Pancreas (tissue), 10 donors: ENCODE measurements at regions not wholly inside any gene's neighbourhood (a gene's known extent, or its start where the extent isn't known, plus 50 kb on each side); places are given as distances from the start of the nearest gene placed in this dataset.

ENCODE experiments used
- ATAC-seq, 4 donors: fragments of 200-7000 bp; cut with Tn5 transposase; one replicate each; pipeline versions ENCODE4 v1.8.0 to v1.9.1; 2020; ENCODE audit warnings: mild to moderate bottlenecking in 4 of 4, moderate library complexity in 4 of 4
- DNase-seq, 6 donors: peaks; one replicate each; pipeline ENCODE4 v3.0.0-alpha.2; 2020
- FAIRE-seq: peaks from 2 replicates; lab custom pipeline; 2012; peaks lifted over from hg19 to GRCh38; lab: Jason Lieb, UNC
- H3K27ac ChIP-seq, 4 donors: fragments of 200-600 bp; sonication (generic); 1 replicate in 3 of 4; 2 replicates in 1 of 4; pipeline versions ENCODE4 v1.5.0 to v1.8.0; 2020
- H3K27me3 ChIP-seq, 4 donors: fragments of 200-600 bp; one replicate each; pipeline ENCODE4 v1.8.0; 2021
- H3K36me3 ChIP-seq, 3 donors: fragments of 200-600 bp; sonication (generic) in 1 of 3; one replicate each; pipeline versions ENCODE4 v1.5.0 to v1.8.0; 2020 to 2021
- H3K4me1 ChIP-seq, 3 donors: fragments of 200-600 bp; one replicate each; pipeline ENCODE4 v1.8.0; 2021
- H3K4me3 ChIP-seq, 4 donors: fragments of 200-600 bp; sonication (generic) in 2 of 4; one replicate each; pipeline versions ENCODE4 v1.5.0 to v1.8.0; 2020 to 2021
- H3K9me3 ChIP-seq, 4 donors: fragments of 200-600 bp; one replicate each; pipeline ENCODE4 v1.8.0; 2021
- WGBS, 2 donors: extraction: QIAGEN DNeasy Blood & Tissue Kit; methylation state at CpG; one replicate each; pipeline ENCODE4 v1.1.7; 2013; 5-methylcytosine and 5-hydroxymethylcytosine counted together
- intact Hi-C, 3 donors: fragments of 100-400 bp; cut with DNase I; formaldehyde crosslinking; loops; one replicate each; pipeline versions ENCODE4 v1.11.1 to v1.14.2; 2022
- TF ChIP-seq, protein P1 (sequence below), 4 donors: fragments of 200-600 bp; sonication (generic) in 3 of 4; IDR thresholded peaks; one replicate each; pipeline versions ENCODE4 v1.5.0 to v1.8.0; 2021; ENCODE audit warnings: antibody characterized with exemption in 4 of 4
- donor health status: healthy with polysubstance abuse.
- donor health status: DM: no; HTN: no; CAD: no; lungs with moderate emphysema.
- donor health status: DM: no; HTN: no; CAD: no.
- donor health status: control.
- donor health status: control.
- donor health status: Bipolar disorder and iron deficiency.
- donor health status: DM: yes; HTN: yes; CAD: no.
- donor health status: DM: no; HTN: no; CAD: no.
- donor health status: DM: no; HTN: no; CAD: no.
- donor health status: DM: yes; HTN: yes; CAD: no.

GRCh38 chr13:111537843-111538499, 217.5 kb downstream of the TEX29 start:
- intact Hi-C loops, result no loop called here
- Histone ChIP-seq H3K27ac (no peak overlapping the region), H3K4me3 (no peak overlapping the region), H3K9me3 (no peaks in the 10 kb centered on the region), H3K36me3 (no peaks in the 10 kb centered on the region), H3K27me3 (peaks cover 0 to 9% (median 6%) of the 10 kb centered on the region in 4 donors), H3K4me1 (peaks cover 0 to 11% (median 7%) of the 10 kb centered on the region in 3 donors)
- no peak for ATAC-seq
- TF ChIP-seq, protein P1, sequence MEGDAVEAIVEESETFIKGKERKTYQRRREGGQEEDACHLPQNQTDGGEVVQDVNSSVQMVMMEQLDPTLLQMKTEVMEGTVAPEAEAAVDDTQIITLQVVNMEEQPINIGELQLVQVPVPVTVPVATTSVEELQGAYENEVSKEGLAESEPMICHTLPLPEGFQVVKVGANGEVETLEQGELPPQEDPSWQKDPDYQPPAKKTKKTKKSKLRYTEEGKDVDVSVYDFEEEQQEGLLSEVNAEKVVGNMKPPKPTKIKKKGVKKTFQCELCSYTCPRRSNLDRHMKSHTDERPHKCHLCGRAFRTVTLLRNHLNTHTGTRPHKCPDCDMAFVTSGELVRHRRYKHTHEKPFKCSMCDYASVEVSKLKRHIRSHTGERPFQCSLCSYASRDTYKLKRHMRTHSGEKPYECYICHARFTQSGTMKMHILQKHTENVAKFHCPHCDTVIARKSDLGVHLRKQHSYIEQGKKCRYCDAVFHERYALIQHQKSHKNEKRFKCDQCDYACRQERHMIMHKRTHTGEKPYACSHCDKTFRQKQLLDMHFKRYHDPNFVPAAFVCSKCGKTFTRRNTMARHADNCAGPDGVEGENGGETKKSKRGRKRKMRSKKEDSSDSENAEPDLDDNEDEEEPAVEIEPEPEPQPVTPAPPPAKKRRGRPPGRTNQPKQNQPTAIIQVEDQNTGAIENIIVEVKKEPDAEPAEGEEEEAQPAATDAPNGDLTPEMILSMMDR (IDR thresholded peaks at IDR 0.05), result no peak
- DNase-seq, result peak in 1 of 6 donors; percentile 20
- 75 to 89% methylated on average over 15 of the region's 15 CpGs for WGBS, 2 donors
- FAIRE-seq, result no peak

DNA sequence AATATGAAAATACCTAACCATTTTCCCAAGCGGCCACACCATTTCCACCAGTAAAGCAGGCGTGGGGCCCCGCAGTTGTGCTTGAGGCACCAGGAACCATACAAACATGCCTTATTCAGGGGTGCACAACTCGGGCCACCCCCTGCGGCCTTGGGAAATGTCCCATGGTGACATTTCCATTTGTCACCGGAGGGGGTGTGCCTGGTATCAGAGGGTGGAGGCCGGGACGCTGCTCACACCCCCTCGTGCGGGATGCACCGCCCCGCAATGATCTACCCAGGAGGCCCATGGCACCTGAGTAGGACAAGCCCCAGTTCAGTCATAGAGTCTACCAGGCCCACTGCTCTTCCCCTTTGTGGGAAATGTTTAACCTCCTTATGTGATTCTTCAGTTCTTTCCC, 218.8 kb downstream of the TEX29 start:
- Histone ChIP-seq H3K4me3 (no peak overlapping the region), H3K27me3 (peaks cover 0 to 9% (median 5%) of the 10 kb centered on the region in 4 donors), H3K4me1 (peaks cover 0 to 3% (median under 1%) of the 10 kb centered on the region in 3 donors), H3K36me3 (no peaks in the 10 kb centered on the region), H3K27ac (no peak overlapping the region), H3K9me3 (no peaks in the 10 kb centered on the region)
- ATAC-seq (no peak), DNase-seq (no peak), FAIRE-seq (no peak)
- intact Hi-C loops, result no loop called here
- TF ChIP-seq, protein P1 (IDR thresholded peaks at IDR 0.05), result no peak
- WGBS, 2 donors, result 74 to 86% methylated on average over 12 of the region's 12 CpGs

- Histone ChIP-seq H3K27me3 (peaks cover 0 to 5% (median 2%) of the 10 kb centered on the region in 4 donors), H3K27ac (no peak overlapping the region), H3K36me3 (no peaks in the 10 kb centered on the region), H3K9me3 (no peaks in the 10 kb centered on the region), H3K4me3 (no peak overlapping the region), H3K4me1 (no peaks in the 10 kb centered on the region)
- no peak for FAIRE-seq
- TF ChIP-seq, protein P1 (IDR thresholded peaks at IDR 0.05), result no peak
- DNase-seq, result peak in 1 of 6 donors; percentile 20
- intact Hi-C loops, result no loop called here
- 77 to 85% methylated on average over 17 of the region's 17 CpGs for WGBS, 2 donors
- no peak for ATAC-seq
These were observed 219.5 kb downstream of the TEX29 start for GRCh38 chr13:111539791-111540446.

DNA sequence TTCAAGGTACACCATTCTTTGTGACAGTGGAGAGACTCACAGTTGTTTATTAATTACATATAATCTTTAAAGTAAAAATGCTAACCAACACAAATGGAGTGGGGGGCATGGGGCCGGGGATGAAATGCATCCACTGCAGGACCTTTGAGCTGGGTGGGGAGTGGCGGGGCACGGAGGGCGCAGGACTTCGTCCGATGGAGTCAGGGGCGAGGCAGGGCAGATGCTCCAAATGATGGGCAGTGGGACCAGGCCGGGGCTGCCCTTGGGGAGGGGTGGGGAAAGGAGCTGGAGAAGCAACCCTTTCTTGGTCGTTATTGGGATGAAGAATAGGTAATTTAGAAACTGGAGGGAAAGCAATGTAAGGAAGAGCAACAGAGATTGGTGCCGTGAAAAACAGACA, 220.0 kb downstream of the TEX29 start:
- Histone ChIP-seq H3K4me1 (no peaks in the 10 kb centered on the region), H3K4me3 (no peak overlapping the region), H3K27ac (no peak overlapping the region), H3K9me3 (no peaks in the 10 kb centered on the region), H3K27me3 (peaks cover 0 to 5% (median 0%) of the 10 kb centered on the region in 4 donors), H3K36me3 (no peaks in the 10 kb centered on the region)
- FAIRE-seq, result no peak
- intact Hi-C loops, result no loop called here
- WGBS, 2 donors, result 84 to 98% methylated on average over 8 to 10 of the region's 10 CpGs
- TF ChIP-seq, protein P1 (IDR thresholded peaks at IDR 0.05), result no peak
- ATAC-seq, result no peak
- DNase-seq, result peak in 1 of 6 donors; percentile 39

GRCh38 chr13:111541345-111541744, 220.9 kb downstream of the TEX29 start:
- no peak for FAIRE-seq
- H3K9me3 ChIP-seq, result no peaks in the 10 kb centered on the region
- intact Hi-C loops, result no loop called here
- TF ChIP-seq, protein P1 (IDR thresholded peaks at IDR 0.05), result no peak
- ATAC-seq, result no peak
- H3K4me3 ChIP-seq, result no peak overlapping the region
- H3K27ac ChIP-seq, result no peak overlapping the region
- 84 to 93% methylated on average over 11 of the region's 11 CpGs for WGBS, 2 donors
- H3K27me3 ChIP-seq, result no peaks in the 10 kb centered on the region
- no peaks in the 10 kb centered on the region for H3K36me3 ChIP-seq
- no peaks in the 10 kb centered on the region for H3K4me1 ChIP-seq
- peak in 1 of 6 donors; percentile 22 for DNase-seq
